ENCODE measurements at regions not wholly inside any gene's neighbourhood (a gene's known extent, or its start where the extent isn't known, plus 50 kb on each side); places are given as distances from the start of the nearest gene placed in this dataset.

DNA sequence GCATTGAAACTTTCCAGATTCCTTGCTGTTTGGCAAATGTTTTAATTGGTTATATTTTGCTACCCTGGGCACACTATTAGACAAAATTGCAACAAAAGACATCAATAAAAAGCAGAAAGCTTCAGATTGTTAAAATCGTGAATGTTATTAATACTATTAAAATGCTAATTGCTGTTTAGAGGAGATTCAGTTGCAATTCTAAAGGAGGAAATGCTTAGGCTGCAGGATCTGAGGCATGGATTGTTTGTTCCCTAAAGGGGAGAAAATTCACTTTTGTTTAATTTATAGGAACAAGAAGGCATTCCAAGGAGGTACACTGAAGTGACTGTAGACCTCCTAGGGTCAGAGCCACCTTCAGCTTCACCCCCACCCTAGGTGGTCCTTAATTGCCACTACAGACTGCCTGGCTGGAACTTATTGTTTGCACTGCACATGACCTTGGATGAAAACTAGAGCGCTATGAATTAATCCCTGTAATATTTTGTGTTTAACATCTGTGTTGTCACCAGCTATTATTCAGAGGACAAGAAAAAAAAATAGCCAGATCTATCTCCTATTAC, 1266.9 kb upstream of the ADGRL2 start:
- TF ChIP-seq EZH2phosphoT487 (IDR thresholded peaks at IDR 0.05; ENCODE audit: insufficient read depth, low read depth) (no peak), EZH2 (IDR thresholded peaks at IDR 0.05; ENCODE audit: insufficient read depth, poor library complexity, severe bottlenecking) (no peak)

Data from GM23248 (cell line).